Pancreas (tissue), 10 donors: ENCODE measurements at regions not wholly inside any gene's neighbourhood (a gene's known extent, or its start where the extent isn't known, plus 50 kb on each side); places are given as distances from the start of the nearest gene placed in this dataset.
"Not testable (repeated sequence)": the region's sequence is repeated elsewhere in the genome, so short reads cannot be mapped to it uniquely, and the experiment has no call there.

ENCODE experiments used
- ATAC-seq, 4 donors: fragments of 200-7000 bp; cut with Tn5 transposase; one replicate each; pipeline versions ENCODE4 v1.8.0 to v1.9.1; 2020; ENCODE audit warnings: mild to moderate bottlenecking in 4 of 4, moderate library complexity in 4 of 4
- DNase-seq, 6 donors: peaks; one replicate each; pipeline ENCODE4 v3.0.0-alpha.2; 2020
- FAIRE-seq: peaks from 2 replicates; lab custom pipeline; 2012; peaks lifted over from hg19 to GRCh38; lab: Jason Lieb, UNC
- H3K27ac ChIP-seq, 4 donors: fragments of 200-600 bp; sonication (generic); 1 replicate in 3 of 4; 2 replicates in 1 of 4; pipeline versions ENCODE4 v1.5.0 to v1.8.0; 2020
- H3K27me3 ChIP-seq, 4 donors: fragments of 200-600 bp; one replicate each; pipeline ENCODE4 v1.8.0; 2021
- H3K36me3 ChIP-seq, 3 donors: fragments of 200-600 bp; sonication (generic) in 1 of 3; one replicate each; pipeline versions ENCODE4 v1.5.0 to v1.8.0; 2020 to 2021
- H3K4me1 ChIP-seq, 3 donors: fragments of 200-600 bp; one replicate each; pipeline ENCODE4 v1.8.0; 2021
- H3K4me3 ChIP-seq, 4 donors: fragments of 200-600 bp; sonication (generic) in 2 of 4; one replicate each; pipeline versions ENCODE4 v1.5.0 to v1.8.0; 2020 to 2021
- H3K9me3 ChIP-seq, 4 donors: fragments of 200-600 bp; one replicate each; pipeline ENCODE4 v1.8.0; 2021
- WGBS, 2 donors: extraction: QIAGEN DNeasy Blood & Tissue Kit; methylation state at CpG; one replicate each; pipeline ENCODE4 v1.1.7; 2013; 5-methylcytosine and 5-hydroxymethylcytosine counted together
- intact Hi-C, 3 donors: fragments of 100-400 bp; cut with DNase I; formaldehyde crosslinking; loops; one replicate each; pipeline versions ENCODE4 v1.11.1 to v1.14.2; 2022
- TF ChIP-seq, protein P1 (sequence below), 4 donors: fragments of 200-600 bp; sonication (generic) in 3 of 4; IDR thresholded peaks; one replicate each; pipeline versions ENCODE4 v1.5.0 to v1.8.0; 2021; ENCODE audit warnings: antibody characterized with exemption in 4 of 4
- donor health status: healthy with polysubstance abuse.
- donor health status: DM: no; HTN: no; CAD: no; lungs with moderate emphysema.
- donor health status: DM: no; HTN: no; CAD: no.
- donor health status: control.
- donor health status: control.
- donor health status: Bipolar disorder and iron deficiency.
- donor health status: DM: yes; HTN: yes; CAD: no.
- donor health status: DM: no; HTN: no; CAD: no.
- donor health status: DM: no; HTN: no; CAD: no.
- donor health status: DM: yes; HTN: yes; CAD: no.

DNA sequence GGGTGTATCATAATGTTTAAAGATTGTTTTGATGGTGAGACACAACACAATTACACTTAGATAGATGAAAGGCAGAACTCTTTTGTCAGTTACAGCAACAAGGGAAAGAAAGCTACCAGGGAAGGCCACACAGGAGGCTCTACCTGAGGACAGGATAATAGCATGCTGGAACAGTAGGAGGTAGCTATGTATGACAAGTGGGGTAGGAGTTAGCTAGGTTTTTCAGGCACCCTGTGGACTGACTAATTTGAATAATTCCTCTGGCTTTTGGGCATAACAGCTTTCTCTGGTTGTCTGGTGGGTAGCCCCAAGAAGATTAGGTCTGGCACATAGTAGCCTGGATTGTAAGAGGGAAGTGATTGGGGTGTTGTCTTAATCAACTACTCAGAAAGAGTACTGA lies 475.4 kb upstream of the CHORDC1 start:
- H3K4me3 ChIP-seq, result no peak overlapping the region
- intact Hi-C loops, result no loop called here
- H3K4me1 ChIP-seq, result no peaks in the 10 kb centered on the region
- no peaks in the 10 kb centered on the region for H3K36me3 ChIP-seq
- H3K27ac ChIP-seq, result no peak overlapping the region
- no peak for DNase-seq
- no peaks in the 10 kb centered on the region for H3K27me3 ChIP-seq
- ATAC-seq, result no peak
- no peaks in the 10 kb centered on the region for H3K9me3 ChIP-seq
- TF ChIP-seq, protein P1, sequence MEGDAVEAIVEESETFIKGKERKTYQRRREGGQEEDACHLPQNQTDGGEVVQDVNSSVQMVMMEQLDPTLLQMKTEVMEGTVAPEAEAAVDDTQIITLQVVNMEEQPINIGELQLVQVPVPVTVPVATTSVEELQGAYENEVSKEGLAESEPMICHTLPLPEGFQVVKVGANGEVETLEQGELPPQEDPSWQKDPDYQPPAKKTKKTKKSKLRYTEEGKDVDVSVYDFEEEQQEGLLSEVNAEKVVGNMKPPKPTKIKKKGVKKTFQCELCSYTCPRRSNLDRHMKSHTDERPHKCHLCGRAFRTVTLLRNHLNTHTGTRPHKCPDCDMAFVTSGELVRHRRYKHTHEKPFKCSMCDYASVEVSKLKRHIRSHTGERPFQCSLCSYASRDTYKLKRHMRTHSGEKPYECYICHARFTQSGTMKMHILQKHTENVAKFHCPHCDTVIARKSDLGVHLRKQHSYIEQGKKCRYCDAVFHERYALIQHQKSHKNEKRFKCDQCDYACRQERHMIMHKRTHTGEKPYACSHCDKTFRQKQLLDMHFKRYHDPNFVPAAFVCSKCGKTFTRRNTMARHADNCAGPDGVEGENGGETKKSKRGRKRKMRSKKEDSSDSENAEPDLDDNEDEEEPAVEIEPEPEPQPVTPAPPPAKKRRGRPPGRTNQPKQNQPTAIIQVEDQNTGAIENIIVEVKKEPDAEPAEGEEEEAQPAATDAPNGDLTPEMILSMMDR (IDR thresholded peaks at IDR 0.05), result no peak
- no peak for FAIRE-seq

DNA sequence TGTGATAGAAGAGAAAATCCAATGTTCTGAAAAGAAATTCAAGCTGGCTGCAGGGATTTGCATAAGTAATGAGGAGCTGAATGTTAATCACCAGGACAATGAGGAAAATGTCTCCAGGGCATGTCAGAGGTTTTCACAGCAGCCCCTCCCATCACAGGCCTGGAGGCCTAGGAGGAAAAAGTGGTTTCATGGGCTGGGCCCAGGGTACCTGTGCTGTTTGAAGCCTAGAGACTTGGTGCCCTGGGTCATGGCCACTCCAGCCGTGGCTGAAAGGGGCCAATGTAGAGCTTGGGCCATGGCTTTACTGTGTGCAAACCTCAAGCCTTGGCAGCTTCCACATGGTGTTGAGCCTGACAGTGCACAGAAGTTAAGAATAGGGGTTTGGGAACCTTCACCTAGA lies 452.6 kb upstream of the CHORDC1 start:
- H3K4me3 ChIP-seq, DNase-seq, H3K9me3 ChIP-seq, H3K36me3 ChIP-seq, H3K27ac ChIP-seq, intact Hi-C loops, H3K4me1 ChIP-seq, FAIRE-seq, H3K27me3 ChIP-seq, ATAC-seq: not testable (repeated sequence)
- 51 to 57% methylated on average over 1 of the region's 1 CpG for WGBS, 2 donors

DNA sequence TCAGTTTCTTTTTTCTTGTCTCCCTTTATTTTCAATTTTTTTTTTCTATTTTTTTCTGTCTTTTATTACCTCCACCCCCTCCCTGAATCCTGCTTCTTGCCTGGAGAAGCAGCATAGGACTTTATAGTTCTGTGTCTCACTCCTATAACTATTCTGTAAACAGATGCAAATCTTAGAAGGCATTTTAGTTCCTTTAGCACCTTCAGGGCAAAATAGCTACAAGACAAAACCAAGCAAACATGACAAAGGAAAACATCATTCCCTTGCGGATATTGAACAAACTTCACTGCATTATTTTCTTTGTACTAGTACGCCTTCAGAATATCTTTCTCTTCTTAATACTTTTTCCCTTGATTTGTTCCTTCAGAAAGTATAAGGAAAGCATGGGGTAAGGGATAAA lies 446.2 kb upstream of the CHORDC1 start:
- Histone ChIP-seq H3K9me3 (no peaks in the 10 kb centered on the region), H3K27me3 (no peaks in the 10 kb centered on the region), H3K27ac (no peak overlapping the region), H3K4me1 (no peaks in the 10 kb centered on the region), H3K36me3 (no peaks in the 10 kb centered on the region), H3K4me3 (no peak overlapping the region)
- ATAC-seq (no peak), FAIRE-seq (no peak), DNase-seq (no peak)
- intact Hi-C loops, result no loop called here
- TF ChIP-seq, protein P1 (IDR thresholded peaks at IDR 0.05), result no peak
- 64 to 74% methylated on average over 2 of the region's 2 CpGs for WGBS, 2 donors

DNA sequence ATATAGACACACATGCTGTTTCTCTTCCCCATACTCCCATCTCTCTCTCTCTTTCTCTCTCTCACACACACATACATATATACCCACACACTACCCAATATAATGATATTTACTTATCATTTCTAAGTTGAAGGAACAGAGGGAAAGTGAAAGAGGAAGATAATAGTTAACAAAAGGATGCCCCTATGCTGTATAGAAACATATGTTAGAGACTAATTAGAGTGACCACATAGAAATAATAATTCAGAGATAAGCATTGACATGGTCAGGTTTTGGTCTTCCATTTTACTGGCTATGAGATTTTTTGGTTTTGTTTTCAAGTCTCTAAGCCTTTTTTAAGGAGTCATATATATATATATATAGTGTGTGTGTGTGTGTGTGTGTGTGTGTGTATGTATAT lies 445.7 kb upstream of the CHORDC1 start:
- Histone ChIP-seq H3K4me3 (no peak overlapping the region), H3K4me1 (no peaks in the 10 kb centered on the region), H3K9me3 (no peaks in the 10 kb centered on the region), H3K27me3 (no peaks in the 10 kb centered on the region), H3K36me3 (no peaks in the 10 kb centered on the region), H3K27ac (no peak overlapping the region)
- intact Hi-C loops, result no loop called here
- ATAC-seq (no peak), FAIRE-seq (no peak), DNase-seq (no peak)
- TF ChIP-seq, protein P1 (IDR thresholded peaks at IDR 0.05), result no peak

DNA sequence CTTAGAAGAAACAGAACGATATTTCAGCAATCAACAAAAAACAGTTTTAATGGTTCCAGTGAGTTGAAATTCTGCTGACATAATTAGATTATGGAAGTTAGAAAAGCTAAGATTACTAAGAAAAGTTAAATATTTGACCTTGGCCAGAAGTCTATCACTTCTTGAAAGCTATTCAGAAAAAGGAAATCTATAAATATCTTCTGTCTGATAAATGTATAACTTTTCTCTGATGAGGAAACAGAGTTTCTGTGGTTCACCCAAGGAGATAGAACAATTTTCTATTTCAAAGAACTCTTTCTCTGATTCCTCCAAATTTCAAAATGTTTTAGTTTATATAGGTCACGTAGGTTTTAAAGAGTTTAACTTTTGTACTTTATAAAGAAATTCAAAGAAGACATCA lies 438.4 kb upstream of the CHORDC1 start:
- Histone ChIP-seq H3K36me3 (no peaks in the 10 kb centered on the region), H3K27me3 (no peaks in the 10 kb centered on the region), H3K27ac (no peak overlapping the region), H3K4me1 (no peaks in the 10 kb centered on the region), H3K4me3 (no peak overlapping the region), H3K9me3 (no peaks in the 10 kb centered on the region)
- TF ChIP-seq, protein P1 (IDR thresholded peaks at IDR 0.05), result no peak
- DNase-seq, result no peak
- intact Hi-C loops, result no loop called here
- 48 to 63% methylated on average over 2 of the region's 2 CpGs for WGBS, 2 donors
- FAIRE-seq, result no peak
- no peak for ATAC-seq

DNA sequence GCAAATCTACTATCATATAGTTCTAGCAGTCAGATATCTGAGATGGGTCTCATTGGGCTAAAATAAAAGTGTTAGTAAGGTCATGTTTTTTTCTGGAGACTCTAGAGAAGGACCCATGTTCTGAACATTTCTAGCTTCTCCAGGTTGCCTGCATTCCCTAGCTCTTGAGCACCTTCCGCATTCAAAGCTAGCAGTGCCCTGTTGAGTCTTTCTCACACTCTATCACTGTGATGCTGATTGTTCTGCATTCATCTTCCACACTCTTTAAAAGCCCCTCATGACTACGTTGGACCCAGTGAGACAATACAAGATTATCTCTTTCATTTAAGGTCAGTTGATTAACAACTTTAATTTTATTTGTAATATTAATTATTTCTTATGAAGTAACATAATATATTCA lies 433.3 kb upstream of the CHORDC1 start:
- H3K4me1 ChIP-seq, result no peaks in the 10 kb centered on the region
- no peaks in the 10 kb centered on the region for H3K9me3 ChIP-seq
- intact Hi-C loops, result no loop called here
- FAIRE-seq, result no peak
- no peaks in the 10 kb centered on the region for H3K36me3 ChIP-seq
- H3K27ac ChIP-seq, result no peak overlapping the region
- TF ChIP-seq, protein P1 (IDR thresholded peaks at IDR 0.05), result no peak
- ATAC-seq, result no peak
- H3K4me3 ChIP-seq, result no peak overlapping the region
- no peaks in the 10 kb centered on the region for H3K27me3 ChIP-seq
- no peak for DNase-seq
- WGBS, 2 donors, result 52 to 64% methylated on average over 2 of the region's 2 CpGs
